MCF 10A (cell line): ENCODE measurements at regions not wholly inside any gene's neighbourhood (a gene's known extent, or its start where the extent isn't known, plus 50 kb on each side); places are given as distances from the start of the nearest gene placed in this dataset.

Source experiments
- BruUV-seq: library from RNA; stranded (reverse); fragments of 400-500 nt; replicated peaks from 2 replicates; lab custom pipeline; 2021; lab: Mats Ljungman, UMichigan
- CTCF ChIA-PET: fragments of 300-600 bp; sonication (Branson Sonifier 250); formaldehyde crosslinking; extraction: SDS; loops from one replicate; lab custom pipeline; 2021; ENCODE audit warnings: antibody characterized with exemption, inconsistent platforms; lab: Yijun Ruan, JAX
- POLR2A ChIA-PET: fragments of 300-600, 350-650 bp; sonication (Branson Sonifier 250); formaldehyde crosslinking; extraction: SDS; loops from one replicate; lab custom pipeline; 2020; ENCODE audit warnings: antibody characterized with exemption, inconsistent platforms; lab: Yijun Ruan, JAX
- DNase-seq: peaks from one replicate; pipeline ENCODE4 v3.0.0-alpha.2; 2018; ENCODE audit not compliant: unreplicated experiment
- H3K27ac Mint-ChIP-seq: one replicate; pipeline ENCODE4 v1.8.0; 2022; ENCODE audit warnings: mild to moderate bottlenecking, low read depth, mixed read lengths; ENCODE audit not compliant: unreplicated experiment
- H3K27me3 Mint-ChIP-seq: one replicate; pipeline ENCODE4 v1.8.0; 2022; ENCODE audit warnings: mixed read lengths; ENCODE audit not compliant: insufficient read depth, unreplicated experiment
- H3K36me3 Mint-ChIP-seq: one replicate; pipeline ENCODE4 v1.8.0; 2022; ENCODE audit warnings: mild to moderate bottlenecking, moderate library complexity, mixed read lengths; ENCODE audit not compliant: insufficient read depth, unreplicated experiment
- H3K4me1 Mint-ChIP-seq: one replicate; pipeline ENCODE4 v1.8.0; 2022; ENCODE audit warnings: mixed read lengths; ENCODE audit not compliant: insufficient read depth, unreplicated experiment
- H3K4me3 Mint-ChIP-seq: one replicate; pipeline ENCODE4 v1.8.0; 2022; ENCODE audit warnings: mild to moderate bottlenecking, moderate library complexity, mixed read lengths; ENCODE audit not compliant: unreplicated experiment
- H3K9me3 Mint-ChIP-seq: one replicate; pipeline ENCODE4 v1.8.0; 2022; ENCODE audit warnings: mixed read lengths; ENCODE audit not compliant: unreplicated experiment
- intact Hi-C: fragments of 100-400 bp; cut with micrococcal nuclease; formaldehyde crosslinking; loops from 2 replicates; pipeline ENCODE4 v1.14.1; 2022
- TF ChIP-seq, protein P1 (sequence below): fragments of 200-600 bp; IDR thresholded peaks from one replicate; pipeline ENCODE4 v1.8.0; 2022; ENCODE audit warnings: antibody characterized with exemption, mild to moderate bottlenecking; ENCODE audit not compliant: unreplicated experiment

DNA sequence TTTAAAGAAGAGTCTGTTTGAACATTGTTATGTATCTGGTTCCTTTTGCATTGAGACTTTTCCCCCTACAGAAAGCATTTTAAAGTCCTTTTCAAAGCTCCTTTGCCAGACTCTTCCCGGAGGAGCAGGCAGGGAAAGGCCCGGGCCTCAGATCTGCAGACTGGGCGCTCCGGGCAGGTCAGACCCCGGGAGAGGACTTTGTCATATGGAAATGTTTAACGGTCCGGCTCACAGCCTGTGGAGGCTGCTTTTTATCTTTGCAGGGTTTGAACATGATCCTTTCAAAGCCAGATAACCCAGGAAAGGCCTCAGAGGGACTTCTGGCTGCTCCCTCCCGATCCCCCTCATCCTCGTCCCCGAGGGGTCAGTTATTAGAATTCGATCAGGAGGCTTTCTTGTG lies 82.1 kb upstream of the IRX2 start:
- H3K27ac Mint-ChIP-seq, result no peak overlapping the region
- no peaks in the 10 kb centered on the region for H3K9me3 Mint-ChIP-seq
- TF ChIP-seq, protein P1, sequence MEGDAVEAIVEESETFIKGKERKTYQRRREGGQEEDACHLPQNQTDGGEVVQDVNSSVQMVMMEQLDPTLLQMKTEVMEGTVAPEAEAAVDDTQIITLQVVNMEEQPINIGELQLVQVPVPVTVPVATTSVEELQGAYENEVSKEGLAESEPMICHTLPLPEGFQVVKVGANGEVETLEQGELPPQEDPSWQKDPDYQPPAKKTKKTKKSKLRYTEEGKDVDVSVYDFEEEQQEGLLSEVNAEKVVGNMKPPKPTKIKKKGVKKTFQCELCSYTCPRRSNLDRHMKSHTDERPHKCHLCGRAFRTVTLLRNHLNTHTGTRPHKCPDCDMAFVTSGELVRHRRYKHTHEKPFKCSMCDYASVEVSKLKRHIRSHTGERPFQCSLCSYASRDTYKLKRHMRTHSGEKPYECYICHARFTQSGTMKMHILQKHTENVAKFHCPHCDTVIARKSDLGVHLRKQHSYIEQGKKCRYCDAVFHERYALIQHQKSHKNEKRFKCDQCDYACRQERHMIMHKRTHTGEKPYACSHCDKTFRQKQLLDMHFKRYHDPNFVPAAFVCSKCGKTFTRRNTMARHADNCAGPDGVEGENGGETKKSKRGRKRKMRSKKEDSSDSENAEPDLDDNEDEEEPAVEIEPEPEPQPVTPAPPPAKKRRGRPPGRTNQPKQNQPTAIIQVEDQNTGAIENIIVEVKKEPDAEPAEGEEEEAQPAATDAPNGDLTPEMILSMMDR, result no peak
- POLR2A ChIA-PET, result no interaction called here
- intact Hi-C loops, result no loop called here
- H3K4me3 Mint-ChIP-seq, result no peak overlapping the region
- no peak for DNase-seq
- H3K4me1 Mint-ChIP-seq, result no peaks in the 10 kb centered on the region
- no peaks in the 10 kb centered on the region for H3K36me3 Mint-ChIP-seq
- CTCF ChIA-PET, result no interaction called here
- no peaks in the 10 kb centered on the region for H3K27me3 Mint-ChIP-seq
- no TSS peak for BruUV-seq

DNA sequence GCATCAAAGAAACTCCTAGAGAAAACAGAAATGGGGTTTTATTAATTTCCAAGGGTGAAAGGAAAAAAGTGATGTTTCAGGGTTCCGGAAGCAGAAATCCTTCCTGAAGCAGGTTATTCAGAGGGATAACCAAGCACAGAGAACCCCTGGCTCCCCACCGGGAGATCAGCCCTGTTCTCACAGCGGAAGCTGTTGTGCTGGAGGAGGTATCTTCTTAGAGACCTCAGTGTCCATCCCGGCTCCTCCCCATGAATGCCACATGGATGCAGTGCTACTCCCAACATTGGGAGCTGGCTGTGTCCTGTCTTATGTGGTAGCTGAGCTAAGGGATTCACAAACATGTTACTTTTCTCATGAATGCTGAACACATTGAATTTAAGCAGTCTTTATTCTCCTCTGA lies 80.9 kb upstream of the IRX2 start:
- Mint-ChIP-seq H3K27ac (no peak overlapping the region), H3K36me3 (no peaks in the 10 kb centered on the region), H3K9me3 (no peaks in the 10 kb centered on the region), H3K4me3 (no peak overlapping the region), H3K4me1 (no peaks in the 10 kb centered on the region), H3K27me3 (no peaks in the 10 kb centered on the region)
- CTCF ChIA-PET, result no interaction called here
- TF ChIP-seq, protein P1, result no peak
- BruUV-seq, result no TSS peak
- POLR2A ChIA-PET, result interaction anchor here (0.8 kb wide), 1 partner anchor 14 kb away, joined by 3 read pairs; no protein-coding TSS in a partner anchor
- DNase-seq, result no peak
- intact Hi-C loops, result no loop called here

DNA sequence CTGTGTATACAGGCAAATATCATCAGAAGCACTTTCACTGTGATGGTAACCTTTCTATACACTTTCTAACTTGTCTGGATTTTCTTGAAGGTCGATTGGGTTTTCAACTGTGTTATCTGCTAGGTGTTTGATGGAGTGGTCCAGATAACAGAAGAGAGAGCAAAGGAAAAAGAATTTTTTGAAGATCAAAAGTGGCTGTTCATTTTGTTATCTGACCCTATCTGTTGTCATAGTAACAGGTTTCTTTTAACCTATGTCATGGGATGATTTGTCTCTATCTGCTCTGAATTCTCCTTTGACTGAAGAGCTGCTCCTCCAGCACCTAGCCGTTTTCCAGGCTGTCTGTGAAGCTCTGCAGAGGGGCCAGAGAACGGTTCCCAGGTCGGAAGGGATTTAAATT lies 77.8 kb upstream of the IRX2 start:
- Mint-ChIP-seq H3K36me3 (no peaks in the 10 kb centered on the region), H3K4me1 (no peaks in the 10 kb centered on the region), H3K4me3 (no peak overlapping the region), H3K27me3 (no peaks in the 10 kb centered on the region), H3K9me3 (peaks cover 15% of the 10 kb centered on the region), H3K27ac (no peak overlapping the region)
- intact Hi-C loops, result no loop called here
- TF ChIP-seq, protein P1, result no peak
- no TSS peak for BruUV-seq
- POLR2A ChIA-PET, result no interaction called here
- DNase-seq, result no peak
- CTCF ChIA-PET, result no interaction called here

DNA sequence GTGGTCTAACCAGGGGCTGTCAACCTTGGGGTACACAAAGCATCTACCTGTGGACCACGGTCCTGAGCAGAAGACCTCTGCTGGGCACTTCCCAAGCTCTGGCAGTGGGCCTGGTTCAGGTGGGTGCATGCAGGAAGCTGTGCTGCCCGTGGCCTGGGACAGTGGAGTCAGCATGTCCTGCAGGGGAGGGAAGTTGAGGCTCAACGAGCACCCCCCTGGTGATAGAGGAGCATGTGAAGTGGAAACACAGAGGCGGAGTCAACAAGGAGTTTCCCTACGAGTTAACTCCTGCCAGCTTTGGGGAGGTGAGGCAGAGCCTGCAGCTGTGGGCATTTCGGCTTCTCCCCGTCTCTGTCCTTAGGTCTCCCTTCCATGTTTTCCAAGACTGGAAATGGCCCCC lies 67.5 kb upstream of the IRX2 start:
- ChIA-PET CTCF (interaction anchor here (0.7 kb wide), 1 partner anchor 39 kb away, joined by 3 read pairs; no protein-coding TSS in a partner anchor), POLR2A (no interaction called here)
- Mint-ChIP-seq H3K27me3 (no peaks in the 10 kb centered on the region), H3K9me3 (no peaks in the 10 kb centered on the region), H3K27ac (no peak overlapping the region), H3K4me3 (no peak overlapping the region), H3K36me3 (no peaks in the 10 kb centered on the region), H3K4me1 (no peaks in the 10 kb centered on the region)
- DNase-seq, result no peak
- intact Hi-C loops, result no loop called here
- TF ChIP-seq, protein P1, result no peak
- no TSS peak for BruUV-seq
